HG03103 (cell line): ENCODE measurements at regions not wholly inside any gene's neighbourhood (a gene's known extent, or its start where the extent isn't known, plus 50 kb on each side); places are given as distances from the start of the nearest gene placed in this dataset.

Source experiments
- ATAC-seq: cut with Tn5 transposase; IDR thresholded peaks from one replicate; pipeline ENCODE4 v1.9.1; 2021; ENCODE audit warnings: low read depth; ENCODE audit not compliant: unreplicated experiment

GRCh38 chr6:139679516-139680179 lies 305.2 kb upstream of the CITED2 start:
- ATAC-seq = no peak

- ATAC-seq = no peak
These were observed 302.3 kb upstream of the CITED2 start for GRCh38 chr6:139676718-139677117.

GRCh38 chr6:139666284-139666683 lies 291.8 kb upstream of the CITED2 start:
- ATAC-seq = no peak

- ATAC-seq = no peak
These were observed 289.5 kb upstream of the CITED2 start for GRCh38 chr6:139663996-139664395.

GRCh38 chr6:139659711-139660110 lies 285.3 kb upstream of the CITED2 start:
- ATAC-seq = no peak

- ATAC-seq = no peak
These were observed 284.7 kb upstream of the CITED2 start for GRCh38 chr6:139659196-139659595.

- ATAC-seq = no peak
These were observed 282.7 kb upstream of the CITED2 start for GRCh38 chr6:139657119-139657518.

GRCh38 chr6:139655783-139656705 lies 281.6 kb upstream of the CITED2 start:
- no peak for ATAC-seq

- ATAC-seq = no peak
These were observed 280.7 kb upstream of the CITED2 start for GRCh38 chr6:139654888-139655782.

GRCh38 chr6:139654309-139654708 lies 279.9 kb upstream of the CITED2 start:
- no peak for ATAC-seq

GRCh38 chr6:139653111-139653510 lies 278.7 kb upstream of the CITED2 start:
- ATAC-seq = no peak

- ATAC-seq = no peak
These were observed 276.5 kb upstream of the CITED2 start for GRCh38 chr6:139650941-139651340.

GRCh38 chr6:139649732-139650131 lies 275.3 kb upstream of the CITED2 start:
- no peak for ATAC-seq

GRCh38 chr6:139649128-139649527 lies 274.7 kb upstream of the CITED2 start:
- no peak for ATAC-seq

- ATAC-seq = no peak
These were observed 274.1 kb upstream of the CITED2 start for GRCh38 chr6:139648430-139649000.

- ATAC-seq = no peak
These were observed 273.4 kb upstream of the CITED2 start for GRCh38 chr6:139647841-139648240.

GRCh38 chr6:139647016-139647415 lies 272.6 kb upstream of the CITED2 start:
- ATAC-seq = no peak

- ATAC-seq = no peak
These were observed 270.4 kb upstream of the CITED2 start for GRCh38 chr6:139644821-139645220.

GRCh38 chr6:139643986-139644385 lies 269.5 kb upstream of the CITED2 start:
- ATAC-seq = no peak

- ATAC-seq = no peak
These were observed 267.9 kb upstream of the CITED2 start for GRCh38 chr6:139642346-139642745.

- ATAC-seq = no peak
These were observed 266.9 kb upstream of the CITED2 start for GRCh38 chr6:139641376-139641775.
